Activated gamma-delta T cell treated with Interleukin-2 at 50 U/mL for 16 hours (primary cell): ENCODE measurements at regions not wholly inside any gene's neighbourhood (a gene's known extent, or its start where the extent isn't known, plus 50 kb on each side); places are given as distances from the start of the nearest gene placed in this dataset.

Experiments used
- DNase-seq: peaks from one replicate; pipeline ENCODE4 v3.0.0-alpha.2; 2020

- DNase-seq: no peak
These were observed 908.1 kb upstream of the TMEM132C start for GRCh38 chr12:127358888-127359287.

- DNase-seq: no peak
These were observed 906.4 kb upstream of the TMEM132C start for GRCh38 chr12:127360580-127360979.

- DNase-seq: no peak
These were observed 904.8 kb upstream of the TMEM132C start for GRCh38 chr12:127362121-127362520.

GRCh38 chr12:127363392-127363791 lies 903.6 kb upstream of the TMEM132C start:
- no peak for DNase-seq

GRCh38 chr12:127373559-127373958 lies 893.4 kb upstream of the TMEM132C start:
- no peak for DNase-seq

- no peak for DNase-seq
These were observed 892.5 kb upstream of the TMEM132C start for GRCh38 chr12:127374447-127374846.

- peak; percentile 4 for DNase-seq
These were observed 885.8 kb upstream of the TMEM132C start for GRCh38 chr12:127381043-127381668.

- DNase-seq: no peak
These were observed 885.3 kb upstream of the TMEM132C start for GRCh38 chr12:127381681-127382080.

- DNase-seq: no peak
These were observed 883.7 kb upstream of the TMEM132C start for GRCh38 chr12:127383281-127383680.

GRCh38 chr12:127386723-127387122 lies 880.2 kb upstream of the TMEM132C start:
- no peak for DNase-seq

- no peak for DNase-seq
These were observed 878.0 kb upstream of the TMEM132C start for GRCh38 chr12:127388985-127389384.

GRCh38 chr12:127389923-127390322 lies 877.0 kb upstream of the TMEM132C start:
- DNase-seq: no peak

GRCh38 chr12:127393465-127393864 lies 873.5 kb upstream of the TMEM132C start:
- no peak for DNase-seq

GRCh38 chr12:127393896-127394295 lies 873.1 kb upstream of the TMEM132C start:
- no peak for DNase-seq

GRCh38 chr12:127396734-127397133 lies 870.2 kb upstream of the TMEM132C start:
- no peak for DNase-seq

GRCh38 chr12:127398016-127398710 lies 868.8 kb upstream of the TMEM132C start:
- no peak for DNase-seq

GRCh38 chr12:127399451-127399850 lies 867.5 kb upstream of the TMEM132C start:
- DNase-seq: no peak

- no peak for DNase-seq
These were observed 866.7 kb upstream of the TMEM132C start for GRCh38 chr12:127400221-127400620.

- no peak for DNase-seq
These were observed 866.0 kb upstream of the TMEM132C start for GRCh38 chr12:127401005-127401404.

- no peak for DNase-seq
These were observed 865.4 kb upstream of the TMEM132C start for GRCh38 chr12:127401536-127401935.

GRCh38 chr12:127411166-127411915 lies 855.6 kb upstream of the TMEM132C start:
- no peak for DNase-seq

- no peak for DNase-seq
These were observed 855.0 kb upstream of the TMEM132C start for GRCh38 chr12:127411981-127412380.

- DNase-seq: no peak
These were observed 854.1 kb upstream of the TMEM132C start for GRCh38 chr12:127412866-127413265.

GRCh38 chr12:127414186-127414585 lies 852.8 kb upstream of the TMEM132C start:
- DNase-seq: no peak
